ENCODE measurements at regions not wholly inside any gene's neighbourhood (a gene's known extent, or its start where the extent isn't known, plus 50 kb on each side); places are given as distances from the start of the nearest gene placed in this dataset.

DNA sequence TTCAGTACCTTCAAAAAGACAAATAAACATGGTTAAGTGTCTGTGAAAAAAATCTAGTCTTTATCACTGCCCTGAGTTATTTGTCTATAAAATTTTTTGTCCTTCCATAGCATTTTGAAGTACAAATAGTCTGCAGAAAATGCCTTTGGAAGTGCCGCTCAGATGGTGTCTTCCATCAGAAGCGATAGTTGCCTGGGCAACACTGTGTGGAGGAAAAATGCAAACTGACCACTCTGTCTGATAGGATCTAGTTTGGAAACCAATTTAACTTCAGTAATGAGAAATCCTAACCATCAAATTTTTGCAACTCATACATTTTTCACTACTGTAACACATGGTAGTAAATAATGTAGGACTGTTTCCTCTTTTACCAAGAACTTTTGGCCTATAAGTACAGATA is 449.9 kb downstream of the PRELID2 start:
- no peak overlapping the region for H3K27ac ChIP-seq
- no peak for TF ChIP-seq ZFX (IDR thresholded peaks at IDR 0.05; ENCODE audit: borderline replicate concordance)
- TF ChIP-seq CTCF (IDR thresholded peaks at IDR 0.05) = no peak

DNA sequence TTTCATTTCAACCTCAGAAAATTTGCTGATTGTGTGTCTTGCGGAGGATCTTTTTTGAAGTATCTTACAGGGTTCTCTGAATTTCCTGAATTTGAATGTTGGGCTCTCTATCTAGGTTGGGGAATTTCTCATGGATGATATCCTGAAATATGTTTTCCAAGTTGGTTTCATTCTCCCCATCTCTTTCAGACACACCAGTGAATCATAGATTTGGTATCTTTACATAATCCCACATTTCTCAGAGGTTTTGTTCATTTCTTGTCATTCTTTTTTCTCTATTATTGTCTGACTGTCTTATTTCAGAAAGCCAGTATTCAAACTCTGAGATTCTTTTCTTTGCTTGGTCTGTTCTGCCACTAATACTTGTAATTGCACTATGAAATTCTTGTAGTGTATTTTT is 456.9 kb downstream of the PRELID2 start:
- no peak overlapping the region for H3K27ac ChIP-seq
- no peak for TF ChIP-seq ZFX (IDR thresholded peaks at IDR 0.05; ENCODE audit: borderline replicate concordance)
- no peak for TF ChIP-seq CTCF (IDR thresholded peaks at IDR 0.05)

GRCh38 chr5:145375521-145375920 is 459.6 kb downstream of the PRELID2 start:
- no peak for TF ChIP-seq CTCF (IDR thresholded peaks at IDR 0.05)
- no peak for TF ChIP-seq ZFX (IDR thresholded peaks at IDR 0.05; ENCODE audit: borderline replicate concordance)
- no peak overlapping the region for H3K27ac ChIP-seq

- H3K27ac ChIP-seq = no peak overlapping the region
- TF ChIP-seq ZFX (IDR thresholded peaks at IDR 0.05; ENCODE audit: borderline replicate concordance) = no peak
- no peak for TF ChIP-seq CTCF (IDR thresholded peaks at IDR 0.05)
Observed at GRCh38 chr5:145365464-145365863, 469.7 kb downstream of the PRELID2 start.

DNA sequence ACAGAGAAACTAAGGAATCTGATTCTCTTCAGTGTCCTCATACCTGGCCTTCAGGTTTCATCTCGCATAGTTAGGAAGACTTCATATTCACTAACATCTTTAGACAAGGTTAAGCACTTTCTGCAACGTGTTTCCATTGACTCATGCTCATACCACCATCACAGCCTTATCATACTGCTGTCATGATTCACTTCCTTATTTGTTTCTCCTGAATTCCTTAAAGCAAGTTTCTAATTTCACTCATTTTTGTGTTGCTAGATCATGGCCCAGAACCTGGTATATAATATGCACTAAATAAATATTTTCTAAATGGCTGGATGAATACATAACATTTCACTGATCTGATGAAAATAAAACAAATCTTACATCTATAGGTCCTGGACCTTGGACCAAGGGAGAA is 472.9 kb downstream of the PRELID2 start:
- TF ChIP-seq CTCF (IDR thresholded peaks at IDR 0.05) = no peak
- no peak overlapping the region for H3K27ac ChIP-seq

- H3K27ac ChIP-seq = no peak overlapping the region
- TF ChIP-seq CTCF (IDR thresholded peaks at IDR 0.05) (no peak), ZFX (IDR thresholded peaks at IDR 0.05; ENCODE audit: borderline replicate concordance) (no peak)
Observed at GRCh38 chr5:145360936-145361335, 474.2 kb downstream of the PRELID2 start.

- H3K27ac ChIP-seq = no peak overlapping the region
- TF ChIP-seq ZFX (IDR thresholded peaks at IDR 0.05; ENCODE audit: borderline replicate concordance) (no peak), CTCF (IDR thresholded peaks at IDR 0.05) (no peak)
Observed at GRCh38 chr5:145350513-145350912, 484.6 kb downstream of the PRELID2 start.

Data from 22Rv1 (cell line).